Bone marrow (tissue), 2 donors: ENCODE measurements at regions not wholly inside any gene's neighbourhood (a gene's known extent, or its start where the extent isn't known, plus 50 kb on each side); places are given as distances from the start of the nearest gene placed in this dataset.
"Not testable (repeated sequence)": the region's sequence is repeated elsewhere in the genome, so short reads cannot be mapped to it uniquely, and the experiment has no call there.

Experiments
- DNase-seq, 2 donors: peaks; one replicate each; lab custom pipeline; 2025; lab: John Stamatoyannopoulos, UW

GRCh38 chr5:97488126-97488668 lies 305.1 kb upstream of the RIOK2 start:
- no peak for DNase-seq

- DNase-seq = no peak
These were observed 306.2 kb upstream of the RIOK2 start for GRCh38 chr5:97489010-97489840.

GRCh38 chr5:97494465-97494864 lies 311.4 kb upstream of the RIOK2 start:
- DNase-seq = no peak

- no peak for DNase-seq
These were observed 312.3 kb upstream of the RIOK2 start for GRCh38 chr5:97495301-97495700.

- no peak for DNase-seq
These were observed 313.0 kb upstream of the RIOK2 start for GRCh38 chr5:97496037-97496436.

- no peak for DNase-seq
These were observed 315.6 kb upstream of the RIOK2 start for GRCh38 chr5:97498657-97499056.

GRCh38 chr5:97499605-97500004 lies 316.6 kb upstream of the RIOK2 start:
- DNase-seq = no peak

GRCh38 chr5:97501286-97501964 lies 318.4 kb upstream of the RIOK2 start:
- no peak for DNase-seq

- DNase-seq = no peak
These were observed 318.9 kb upstream of the RIOK2 start for GRCh38 chr5:97501965-97502305.

- no peak for DNase-seq
These were observed 325.8 kb upstream of the RIOK2 start for GRCh38 chr5:97508864-97509263.

- not testable (repeated sequence) for DNase-seq
These were observed 336.5 kb upstream of the RIOK2 start for GRCh38 chr5:97519565-97519964.

GRCh38 chr5:97523336-97523735 lies 340.3 kb upstream of the RIOK2 start:
- not testable (repeated sequence) for DNase-seq

GRCh38 chr5:97525780-97526179 lies 342.7 kb upstream of the RIOK2 start:
- DNase-seq = peak in 1 of 2 donors; percentile 69

- no peak for DNase-seq
These were observed 345.9 kb upstream of the RIOK2 start for GRCh38 chr5:97528941-97529340.

- no peak for DNase-seq
These were observed 346.4 kb upstream of the RIOK2 start for GRCh38 chr5:97529354-97529985.

GRCh38 chr5:97531549-97531948 lies 348.5 kb upstream of the RIOK2 start:
- DNase-seq = no peak

GRCh38 chr5:97534166-97534565 lies 351.1 kb upstream of the RIOK2 start:
- peak in 1 of 2 donors; percentile 60 for DNase-seq

- DNase-seq = no peak
These were observed 353.6 kb upstream of the RIOK2 start for GRCh38 chr5:97536683-97537082.

- no peak for DNase-seq
These were observed 355.9 kb upstream of the RIOK2 start for GRCh38 chr5:97538912-97539311.

GRCh38 chr5:97541864-97542263 lies 358.8 kb upstream of the RIOK2 start:
- no peak for DNase-seq

GRCh38 chr5:97542469-97542868 lies 359.4 kb upstream of the RIOK2 start:
- no peak for DNase-seq

GRCh38 chr5:97543166-97543565 lies 360.1 kb upstream of the RIOK2 start:
- DNase-seq = no peak

GRCh38 chr5:97544240-97544639 lies 361.2 kb upstream of the RIOK2 start:
- no peak for DNase-seq
